Endothelial cell (in vitro differentiated cells): ENCODE measurements at regions not wholly inside any gene's neighbourhood (a gene's known extent, or its start where the extent isn't known, plus 50 kb on each side); places are given as distances from the start of the nearest gene placed in this dataset.

Experiments
- DNase-seq: peaks from one replicate; pipeline ENCODE4 v3.0.0; 2021; ENCODE audit warnings: low spot score
- H3K27ac Mint-ChIP-seq: one replicate; pipeline ENCODE4 v1.8.0; 2021; ENCODE audit warnings: mixed read lengths, inconsistent platforms; ENCODE audit not compliant: unreplicated experiment
- H3K27me3 Mint-ChIP-seq: one replicate; pipeline ENCODE4 v1.8.0; 2021; ENCODE audit warnings: mild to moderate bottlenecking, moderate library complexity, mixed read lengths, inconsistent platforms; ENCODE audit not compliant: unreplicated experiment
- H3K36me3 Mint-ChIP-seq: one replicate; pipeline ENCODE4 v1.8.0; 2021; ENCODE audit warnings: mild to moderate bottlenecking, low read depth, mixed read lengths, inconsistent platforms; ENCODE audit not compliant: unreplicated experiment
- H3K4me1 Mint-ChIP-seq: one replicate; pipeline ENCODE4 v1.8.0; 2021; ENCODE audit warnings: mild to moderate bottlenecking, mixed read lengths, inconsistent platforms; ENCODE audit not compliant: unreplicated experiment
- H3K4me3 Mint-ChIP-seq: one replicate; pipeline ENCODE4 v1.8.0; 2021; ENCODE audit warnings: mild to moderate bottlenecking, mixed read lengths, inconsistent platforms; ENCODE audit not compliant: unreplicated experiment
- H3K9me3 Mint-ChIP-seq: one replicate; pipeline ENCODE4 v1.8.0; 2021; ENCODE audit warnings: mixed read lengths, inconsistent platforms; ENCODE audit not compliant: unreplicated experiment
- TF ChIP-seq, protein P1 (sequence below): fragments of 200-600 bp; sonication (generic); IDR thresholded peaks from one replicate; pipeline ENCODE4 v1.5.0; 2021; ENCODE audit warnings: antibody characterized with exemption; ENCODE audit not compliant: unreplicated experiment

DNA sequence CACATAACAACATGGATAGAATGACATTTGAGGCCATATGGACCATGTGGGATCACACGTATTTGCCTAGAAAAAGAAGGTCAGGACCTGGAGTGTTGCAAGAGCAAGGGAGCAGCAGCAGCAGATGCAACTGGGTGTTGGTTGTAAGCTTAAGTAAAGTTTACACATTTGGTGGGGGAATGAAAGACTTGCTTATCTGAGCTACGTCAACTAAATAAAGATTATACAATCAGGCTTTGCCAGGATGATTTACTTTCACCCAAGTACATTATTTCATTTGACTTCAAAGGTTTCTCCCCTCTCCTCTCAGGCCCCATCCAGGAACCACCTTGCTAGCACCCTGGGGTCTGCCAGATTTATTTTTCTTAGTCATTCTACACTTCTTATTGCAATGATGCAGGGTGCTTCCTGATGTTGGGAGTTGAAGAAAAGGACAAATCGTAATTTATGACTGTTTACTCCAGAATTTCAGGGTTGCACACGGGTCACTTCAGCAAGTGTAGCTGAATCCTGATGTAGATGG lies 591.9 kb upstream of the IGFBP3 start:
- H3K9me3 Mint-ChIP-seq, result no peaks in the 10 kb centered on the region
- peaks cover 9% of the 10 kb centered on the region for H3K4me1 Mint-ChIP-seq
- no peaks in the 10 kb centered on the region for H3K36me3 Mint-ChIP-seq
- no peak overlapping the region for H3K27ac Mint-ChIP-seq
- TF ChIP-seq, protein P1, sequence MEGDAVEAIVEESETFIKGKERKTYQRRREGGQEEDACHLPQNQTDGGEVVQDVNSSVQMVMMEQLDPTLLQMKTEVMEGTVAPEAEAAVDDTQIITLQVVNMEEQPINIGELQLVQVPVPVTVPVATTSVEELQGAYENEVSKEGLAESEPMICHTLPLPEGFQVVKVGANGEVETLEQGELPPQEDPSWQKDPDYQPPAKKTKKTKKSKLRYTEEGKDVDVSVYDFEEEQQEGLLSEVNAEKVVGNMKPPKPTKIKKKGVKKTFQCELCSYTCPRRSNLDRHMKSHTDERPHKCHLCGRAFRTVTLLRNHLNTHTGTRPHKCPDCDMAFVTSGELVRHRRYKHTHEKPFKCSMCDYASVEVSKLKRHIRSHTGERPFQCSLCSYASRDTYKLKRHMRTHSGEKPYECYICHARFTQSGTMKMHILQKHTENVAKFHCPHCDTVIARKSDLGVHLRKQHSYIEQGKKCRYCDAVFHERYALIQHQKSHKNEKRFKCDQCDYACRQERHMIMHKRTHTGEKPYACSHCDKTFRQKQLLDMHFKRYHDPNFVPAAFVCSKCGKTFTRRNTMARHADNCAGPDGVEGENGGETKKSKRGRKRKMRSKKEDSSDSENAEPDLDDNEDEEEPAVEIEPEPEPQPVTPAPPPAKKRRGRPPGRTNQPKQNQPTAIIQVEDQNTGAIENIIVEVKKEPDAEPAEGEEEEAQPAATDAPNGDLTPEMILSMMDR, result no peak
- DNase-seq, result no peak
- no peaks in the 10 kb centered on the region for H3K27me3 Mint-ChIP-seq
- H3K4me3 Mint-ChIP-seq, result no peak overlapping the region

DNA sequence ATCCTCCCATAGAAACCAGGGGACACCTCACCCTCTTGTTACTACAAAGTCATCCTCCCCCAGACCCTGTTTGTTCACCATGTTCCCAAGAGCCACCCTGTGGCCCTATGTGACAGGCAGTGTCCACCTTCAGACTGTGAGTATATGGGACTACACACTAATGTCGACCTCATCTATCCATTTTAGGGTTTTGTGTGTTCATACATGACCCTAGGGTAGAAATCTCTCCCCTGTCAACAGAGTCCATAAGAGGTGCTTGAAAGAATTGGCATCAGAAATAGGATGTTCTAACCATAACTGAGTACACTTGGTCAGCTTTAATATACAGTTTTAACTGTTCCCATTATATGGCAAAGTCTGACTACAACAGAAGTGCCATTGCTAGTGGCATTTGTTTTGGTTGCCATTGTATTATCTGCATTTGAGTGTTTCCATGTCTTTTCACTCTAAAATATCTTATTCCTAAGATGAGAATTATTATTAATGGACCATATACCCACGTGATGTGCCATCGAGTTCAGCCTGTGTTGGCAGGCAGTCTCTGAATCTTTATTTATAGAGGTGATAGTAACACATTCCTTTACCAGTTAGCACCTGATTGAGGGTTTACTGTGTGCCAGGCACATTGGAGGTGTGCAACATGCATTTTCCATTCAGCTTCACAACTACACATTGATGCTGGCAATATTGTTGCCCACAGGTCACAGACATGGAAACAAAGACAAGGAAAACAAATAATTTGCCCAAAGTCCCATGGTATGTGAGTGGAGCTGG lies 590.6 kb upstream of the IGFBP3 start:
- H3K4me3 Mint-ChIP-seq, result no peak overlapping the region
- peaks cover 9% of the 10 kb centered on the region for H3K4me1 Mint-ChIP-seq
- H3K27me3 Mint-ChIP-seq, result no peaks in the 10 kb centered on the region
- H3K9me3 Mint-ChIP-seq, result no peaks in the 10 kb centered on the region
- TF ChIP-seq, protein P1, result no peak
- H3K36me3 Mint-ChIP-seq, result no peaks in the 10 kb centered on the region
- H3K27ac Mint-ChIP-seq, result no peak overlapping the region
- no peak for DNase-seq

DNA sequence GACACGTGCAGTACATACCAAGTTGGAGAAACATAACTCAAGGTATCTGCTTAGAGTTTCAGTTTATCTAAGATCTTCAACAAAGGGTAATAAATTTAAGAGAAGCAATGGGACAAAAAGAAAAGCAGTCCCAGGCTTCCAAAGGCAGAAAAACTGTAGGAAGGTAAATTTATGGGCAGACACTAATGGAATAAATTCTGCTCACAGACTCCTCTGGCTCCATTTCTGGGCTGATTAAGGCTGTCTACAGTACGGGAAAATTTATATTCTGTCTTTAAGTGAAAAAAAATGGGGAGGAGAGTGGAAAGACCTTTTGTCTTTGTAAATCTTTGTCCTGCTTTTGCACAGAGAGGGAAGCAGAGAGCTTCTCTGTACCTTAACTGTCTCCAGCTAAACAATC lies 587.5 kb upstream of the IGFBP3 start:
- DNase-seq, result no peak
- TF ChIP-seq, protein P1, result no peak
- peaks cover 9% of the 10 kb centered on the region for H3K4me1 Mint-ChIP-seq
- H3K4me3 Mint-ChIP-seq, result no peak overlapping the region
- H3K36me3 Mint-ChIP-seq, result no peaks in the 10 kb centered on the region
- H3K27me3 Mint-ChIP-seq, result no peaks in the 10 kb centered on the region
- no peaks in the 10 kb centered on the region for H3K9me3 Mint-ChIP-seq
- no peak overlapping the region for H3K27ac Mint-ChIP-seq

DNA sequence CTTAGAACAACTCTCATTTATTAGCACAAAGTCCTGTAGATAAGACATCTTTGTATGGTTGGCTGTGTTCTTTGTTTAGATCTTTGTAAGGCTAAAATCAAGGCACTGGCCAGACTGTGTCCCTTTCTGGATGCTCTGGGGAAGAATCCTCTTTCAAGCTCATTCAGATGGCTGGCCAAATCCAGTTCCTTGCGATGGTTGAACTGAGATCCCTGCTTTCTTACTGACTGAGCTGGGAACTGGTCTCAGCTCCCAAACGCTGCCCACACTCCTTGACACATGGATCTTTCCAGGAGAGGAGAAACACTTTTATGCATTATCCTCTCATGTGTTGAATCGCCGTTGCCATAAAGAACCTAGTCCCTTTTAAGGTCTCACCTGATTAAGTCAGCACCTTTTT lies 586.5 kb upstream of the IGFBP3 start:
- Mint-ChIP-seq H3K36me3 (no peaks in the 10 kb centered on the region), H3K4me3 (no peak overlapping the region), H3K27ac (no peak overlapping the region), H3K27me3 (no peaks in the 10 kb centered on the region), H3K4me1 (peaks cover 9% of the 10 kb centered on the region), H3K9me3 (no peaks in the 10 kb centered on the region)
- TF ChIP-seq, protein P1, result no peak
- DNase-seq, result no peak

DNA sequence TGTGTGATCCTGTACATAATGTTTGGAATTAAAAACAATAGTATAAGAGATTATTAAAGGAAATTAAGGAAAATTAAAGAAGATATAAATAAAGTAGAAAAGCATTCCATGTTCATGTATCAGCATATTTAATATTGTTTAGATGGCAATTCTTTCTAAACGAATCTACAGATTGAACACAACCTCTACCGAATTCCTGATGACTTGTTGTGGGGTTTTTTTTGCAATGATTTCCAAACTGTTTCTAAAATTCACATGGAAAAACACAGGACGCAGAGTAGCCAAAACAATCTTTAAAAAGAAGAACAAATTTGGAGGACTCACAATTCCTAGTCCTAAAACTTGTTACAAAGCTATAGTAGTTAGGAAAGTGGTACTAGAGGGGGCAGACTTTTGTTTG lies 573.4 kb upstream of the IGFBP3 start:
- H3K27ac Mint-ChIP-seq, result no peak overlapping the region
- no peaks in the 10 kb centered on the region for H3K27me3 Mint-ChIP-seq
- H3K4me3 Mint-ChIP-seq, result no peak overlapping the region
- no peak for DNase-seq
- H3K4me1 Mint-ChIP-seq, result peaks cover under 1% of the 10 kb centered on the region
- no peaks in the 10 kb centered on the region for H3K36me3 Mint-ChIP-seq
- no peaks in the 10 kb centered on the region for H3K9me3 Mint-ChIP-seq
- TF ChIP-seq, protein P1, result no peak
